H1 (cell line): ENCODE measurements at regions not wholly inside any gene's neighbourhood (a gene's known extent, or its start where the extent isn't known, plus 50 kb on each side); places are given as distances from the start of the nearest gene placed in this dataset.

Experiments
- CTCF ChIA-PET: fragments of 300-600 bp; sonication (Branson Sonifier 250); formaldehyde crosslinking; loops from one replicate; lab custom pipeline; 2021; ENCODE audit not compliant: partially characterized antibody; lab: Charles Lee
- POLR2A ChIA-PET: fragments of 300-600 bp; sonication (Branson Sonifier 250); formaldehyde crosslinking; loops from one replicate; lab custom pipeline; 2021; ENCODE audit warnings: inconsistent platforms; ENCODE audit not compliant: partially characterized antibody; lab: Charles Lee
- DNase-seq, 2 experiments: peaks; one replicate each; pipeline versions ENCODE4 v3.0.0 to v3.0.0-alpha.2; 2010 to 2022; ENCODE audit warnings: low spot score in 2 of 2, low read depth in 1 of 2, mixed read lengths in 1 of 2
- FAIRE-seq: peaks from 2 replicates; lab custom pipeline; 2011; peaks lifted over from hg19 to GRCh38; lab: Jason Lieb, UNC
- H2AFZ ChIP-seq: 2 replicates; pipeline ENCODE4 v1.8.1; 2012; ENCODE audit warnings: low read length, inconsistent platforms
- H2AK5ac ChIP-seq: 2 replicates; pipeline ENCODE4 v1.6.1; 2013; ENCODE audit warnings: low read depth, low read length
- H2BK120ac ChIP-seq: replicated peaks from 2 replicates; pipeline ENCODE3; 2013; ENCODE audit warnings: low read depth, low read length, inconsistent platforms
- H2BK12ac ChIP-seq: 2 replicates; pipeline ENCODE4 v1.6.1; 2013; ENCODE audit warnings: low read depth, low read length
- H2BK15ac ChIP-seq: 2 replicates; pipeline ENCODE4 v1.6.1; 2013; ENCODE audit warnings: low read length
- H2BK20ac ChIP-seq: 2 replicates; pipeline ENCODE4 v1.6.1; 2013; ENCODE audit warnings: low read length
- H2BK5ac ChIP-seq: 2 replicates; pipeline ENCODE4 v1.6.1; 2013; ENCODE audit warnings: low read depth, low read length
- H3K14ac ChIP-seq: 2 replicates; pipeline ENCODE4 v1.6.1; 2013; ENCODE audit warnings: inconsistent platforms; ENCODE audit not compliant: insufficient read length
- H3K18ac ChIP-seq: 2 replicates; pipeline ENCODE4 v1.6.1; 2013; ENCODE audit warnings: low read length; ENCODE audit errors: extremely low read depth
- H3K23ac ChIP-seq: 2 replicates; pipeline ENCODE4 v1.6.1; 2013; ENCODE audit warnings: inconsistent platforms; ENCODE audit not compliant: insufficient read length
- H3K23me2 ChIP-seq: 2 replicates; pipeline ENCODE4 v1.6.1; 2013; ENCODE audit warnings: low read depth, low read length
- H3K27ac ChIP-seq: 2 replicates; pipeline ENCODE4 v1.6.1; 2011; ENCODE audit warnings: low read depth, low read length, inconsistent platforms
- H3K27me3 ChIP-seq, 4 experiments: replicated peaks in 1 of 4; 1 replicate in 1 of 4; 2 replicates in 3 of 4; pipeline versions ENCODE4 v1.6.1 to v1.8.1; 2011 to 2013; ENCODE audit warnings: low read length in 3 of 4, mild to moderate bottlenecking in 3 of 4, inconsistent platforms in 2 of 4, mixed read lengths in 2 of 4, moderate library complexity in 1 of 4; ENCODE audit not compliant: control insufficient read depth in 3 of 4, insufficient read depth in 3 of 4; ENCODE audit errors: extremely low read depth in 1 of 4
- H3K36me3 ChIP-seq, 4 experiments: 2 replicates each; pipeline versions ENCODE4 v1.6.1 to v1.8.1; 2011 to 2013; ENCODE audit warnings: mild to moderate bottlenecking in 4 of 4, low read length in 3 of 4, moderate library complexity in 2 of 4, control low read depth in 1 of 4, inconsistent platforms in 1 of 4; ENCODE audit not compliant: insufficient read depth in 4 of 4, control insufficient read depth in 2 of 4
- H3K4ac ChIP-seq: replicated peaks from 2 replicates; pipeline ENCODE3; 2013; ENCODE audit warnings: low read length, low read depth, mixed read lengths, inconsistent platforms; ENCODE audit not compliant: insufficient read length
- H3K4me1 ChIP-seq, 4 experiments: replicated peaks in 1 of 4; 1 replicate in 1 of 4; 2 replicates in 3 of 4; pipeline versions ENCODE4 v1.6.1 to v1.8.1; 2011 to 2013; ENCODE audit warnings: low read length in 3 of 4, inconsistent platforms in 2 of 4, mixed read lengths in 1 of 4; ENCODE audit not compliant: insufficient read depth in 4 of 4, control insufficient read depth in 3 of 4
- H3K4me2 ChIP-seq, 2 experiments: 2 replicates each; pipeline versions ENCODE4 v1.6.1 to v1.8.1; 2011 to 2013; ENCODE audit warnings: low read depth in 2 of 2, low read length in 2 of 2, control low read depth in 1 of 2, inconsistent platforms in 1 of 2, mild to moderate bottlenecking in 1 of 2; ENCODE audit not compliant: insufficient read depth in 1 of 2
- H3K4me3 ChIP-seq, 4 experiments: fragments of 200-600, 300-600 bp in 1 of 4; sonication (generic), shearing (Covaris generic), sonication (Bioruptor Twin) in 1 of 4; 2 replicates each; pipeline versions ENCODE4 v1.5.1 to v1.8.1; 2011 to 2016; ENCODE audit warnings: low read length in 4 of 4, low read depth in 3 of 4, control low read depth in 2 of 4, inconsistent platforms in 2 of 4, mild to moderate bottlenecking in 2 of 4, mixed read lengths in 1 of 4, moderate library complexity in 1 of 4; ENCODE audit not compliant: insufficient read depth in 2 of 4; ENCODE audit errors: extremely low read depth in 1 of 4
- H3K56ac ChIP-seq: replicated peaks from 2 replicates; pipeline ENCODE3; 2013; ENCODE audit warnings: low read depth, mild to moderate bottlenecking, mixed read lengths, low read length, inconsistent platforms; ENCODE audit not compliant: insufficient read length
- H3K79me1 ChIP-seq: 2 replicates; pipeline ENCODE4 v1.6.1; 2013; ENCODE audit warnings: low read depth, low read length, control low read depth
- H3K79me2 ChIP-seq, 2 experiments: 2 replicates each; pipeline versions ENCODE4 v1.6.1 to v1.8.1; 2012 to 2013; ENCODE audit warnings: low read length in 2 of 2, mild to moderate bottlenecking in 2 of 2, inconsistent platforms in 1 of 2; ENCODE audit not compliant: insufficient read depth in 2 of 2, control insufficient read depth in 1 of 2
- H3K9ac ChIP-seq, 4 experiments: replicated peaks in 1 of 4; 1 replicate in 1 of 4; 2 replicates in 3 of 4; pipeline versions ENCODE4 v1.6.1 to v1.8.1; 2011 to 2013; ENCODE audit warnings: low read depth in 3 of 4, low read length in 3 of 4, control low read depth in 2 of 4, mild to moderate bottlenecking in 2 of 4, moderate library complexity in 2 of 4, inconsistent platforms in 1 of 4; ENCODE audit errors: extremely low read depth in 1 of 4
- H3K9me3 ChIP-seq, 2 experiments: 2 replicates each; pipeline versions ENCODE4 v1.6.1 to v1.8.1; 2012 to 2013; ENCODE audit warnings: mild to moderate bottlenecking in 2 of 2, moderate library complexity in 2 of 2, control low read depth in 1 of 2, inconsistent platforms in 1 of 2, low read depth in 1 of 2, low read length in 1 of 2, mixed read lengths in 1 of 2; ENCODE audit not compliant: insufficient read depth in 2 of 2
- H4K20me1 ChIP-seq, 2 experiments: replicated peaks in 1 of 2; 2 replicates each; pipeline versions ENCODE3 to v1.8.1; 2011 to 2013; ENCODE audit warnings: inconsistent platforms in 2 of 2, low read length in 2 of 2, mild to moderate bottlenecking in 1 of 2; ENCODE audit not compliant: insufficient read depth in 2 of 2, control insufficient read depth in 1 of 2
- H4K5ac ChIP-seq: 2 replicates; pipeline ENCODE4 v1.6.1; 2013; ENCODE audit warnings: low read length, low read depth, mixed read lengths, inconsistent platforms; ENCODE audit not compliant: insufficient read length
- H4K8ac ChIP-seq: 2 replicates; pipeline ENCODE4 v1.8.0; 2013; ENCODE audit warnings: mild to moderate bottlenecking, moderate library complexity, low read length, inconsistent platforms; ENCODE audit not compliant: insufficient read depth; ENCODE audit errors: extremely low read depth
- H4K91ac ChIP-seq: replicated peaks from 2 replicates; pipeline ENCODE3; 2013; ENCODE audit warnings: low read length, mixed read lengths, inconsistent platforms; ENCODE audit not compliant: insufficient read length
- CHD1 ChIP-seq: IDR thresholded peaks from 2 replicates; pipeline ENCODE4 v1.6.1; 2012; ENCODE audit warnings: low read depth, low read length, improper control_type of control experiment
- JUN ChIP-seq: IDR thresholded peaks from 2 replicates; pipeline ENCODE4 v1.6.1; 2011; ENCODE audit warnings: low read depth, mild to moderate bottlenecking, improper control_type of control experiment, low read length
- MAFK ChIP-seq: IDR thresholded peaks from 2 replicates; pipeline ENCODE4 v1.6.1; 2012; ENCODE audit warnings: low read depth, mild to moderate bottlenecking, improper control_type of control experiment, low read length
- RBBP5 ChIP-seq: IDR thresholded peaks from 2 replicates; pipeline ENCODE4 v1.7.1; 2012; ENCODE audit warnings: low read depth, mild to moderate bottlenecking, inconsistent platforms, low read length, moderate library complexity, borderline replicate concordance
- SP2 ChIP-seq: IDR thresholded peaks from 2 replicates; pipeline ENCODE4 v1.6.1; 2012; ENCODE audit warnings: mild to moderate bottlenecking, low read length, inconsistent platforms
- YY1 ChIP-seq: IDR thresholded peaks from 2 replicates; pipeline ENCODE4 v1.6.1; 2011; ENCODE audit warnings: low read depth, mild to moderate bottlenecking, low read length
- WGBS, 2 experiments: shearing (Covaris generic) in 1 of 2; methylation state at CpG; one replicate each; pipeline versions ENCODE4 v1.1.6 to v1.1.7; 2013 to 2015; ENCODE audit warnings: low lambda C conversion rate in 2 of 2, mixed read lengths in 2 of 2, inconsistent platforms in 1 of 2, low coverage in 1 of 2, missing lambda C conversion rate in 1 of 2; ENCODE audit not compliant: insufficient replicate concordance in 2 of 2, insufficient coverage in 1 of 2, insufficient read length in 1 of 2; ENCODE audit errors: extremely low coverage in 1 of 2, missing lambda C conversion rate in 1 of 2; 5-methylcytosine and 5-hydroxymethylcytosine counted together

DNA sequence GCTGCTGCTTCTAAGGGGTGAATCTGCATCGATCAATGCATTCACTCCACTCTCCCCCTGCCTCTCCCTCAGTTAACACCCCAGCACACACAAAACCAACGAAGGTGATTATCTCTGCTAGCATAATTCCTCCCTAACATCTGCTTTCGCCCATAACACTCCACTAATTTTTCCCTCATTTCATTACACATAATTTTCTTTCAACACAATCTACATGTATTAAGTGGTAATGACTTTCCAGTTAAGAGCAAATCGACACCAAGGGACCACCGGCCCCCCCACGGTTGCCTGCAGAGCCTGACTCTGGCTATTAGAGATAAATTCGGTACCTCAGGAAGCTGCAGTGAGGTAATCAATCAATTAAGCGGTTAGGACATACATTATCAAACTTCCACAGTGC lies 1115.6 kb downstream of the BCL11B start:
- Histone ChIP-seq H4K91ac (no peak overlapping the region), H3K4me1 (peaks cover 0 to 3% (median under 1%) of the 10 kb centered on the region in 4 experiments; a peak in 1 of 7 replicates), H2BK12ac (no peak overlapping the region), H3K79me1 (no peaks in the 10 kb centered on the region), H3K79me2 (no peaks in the 10 kb centered on the region), H3K23ac (no peak overlapping the region), H3K56ac (no peak overlapping the region), H4K5ac (no peak overlapping the region), H3K23me2 (no peaks in the 10 kb centered on the region; the same call in 1 of the 2 replicates), H3K9ac (no peak overlapping the region), H2AFZ (no peak overlapping the region), H4K8ac (no peak overlapping the region), H3K27me3 (no peaks in the 10 kb centered on the region), H3K27ac (no peak overlapping the region), H2BK120ac (no peak overlapping the region), H2BK5ac (no peak overlapping the region), H4K20me1 (no peaks in the 10 kb centered on the region), H3K36me3 (no peaks in the 10 kb centered on the region), H2AK5ac (no peak overlapping the region), H3K9me3 (no peaks in the 10 kb centered on the region), H3K4me2 (no peak overlapping the region), H2BK20ac (no peak overlapping the region), H2BK15ac (no peak overlapping the region), H3K18ac (no peak overlapping the region), H3K14ac (no peak overlapping the region), H3K4me3 (no peak overlapping the region), H3K4ac (no peak overlapping the region)
- WGBS, 2 experiments, result 82 to 100% methylated on average over 1 to 8 of the region's 8 CpGs
- no peak for FAIRE-seq
- CTCF ChIA-PET, result interaction anchor here (0.6 to 1.0 kb wide), 3 partner anchors 22 to 1121 kb away, joined by 3 read pairs; no protein-coding TSS in a partner anchor
- POLR2A ChIA-PET, result no interaction called here
- no peak for DNase-seq
- TF ChIP-seq RBBP5 (no peak), JUN (no peak), MAFK (no peak), CHD1 (no peak), YY1 (no peak), SP2 (no peak)
